Endothelial cell (in vitro differentiated cells): ENCODE measurements at regions not wholly inside any gene's neighbourhood (a gene's known extent, or its start where the extent isn't known, plus 50 kb on each side); places are given as distances from the start of the nearest gene placed in this dataset.

Source experiments
- DNase-seq: peaks from one replicate; pipeline ENCODE4 v3.0.0; 2021; ENCODE audit warnings: low spot score
- H3K27ac Mint-ChIP-seq: one replicate; pipeline ENCODE4 v1.8.0; 2021; ENCODE audit warnings: mixed read lengths, inconsistent platforms; ENCODE audit not compliant: unreplicated experiment
- H3K27me3 Mint-ChIP-seq: one replicate; pipeline ENCODE4 v1.8.0; 2021; ENCODE audit warnings: mild to moderate bottlenecking, moderate library complexity, mixed read lengths, inconsistent platforms; ENCODE audit not compliant: unreplicated experiment
- H3K36me3 Mint-ChIP-seq: one replicate; pipeline ENCODE4 v1.8.0; 2021; ENCODE audit warnings: mild to moderate bottlenecking, low read depth, mixed read lengths, inconsistent platforms; ENCODE audit not compliant: unreplicated experiment
- H3K4me1 Mint-ChIP-seq: one replicate; pipeline ENCODE4 v1.8.0; 2021; ENCODE audit warnings: mild to moderate bottlenecking, mixed read lengths, inconsistent platforms; ENCODE audit not compliant: unreplicated experiment
- H3K4me3 Mint-ChIP-seq: one replicate; pipeline ENCODE4 v1.8.0; 2021; ENCODE audit warnings: mild to moderate bottlenecking, mixed read lengths, inconsistent platforms; ENCODE audit not compliant: unreplicated experiment
- H3K9me3 Mint-ChIP-seq: one replicate; pipeline ENCODE4 v1.8.0; 2021; ENCODE audit warnings: mixed read lengths, inconsistent platforms; ENCODE audit not compliant: unreplicated experiment
- TF ChIP-seq, protein P1 (sequence below): fragments of 200-600 bp; sonication (generic); IDR thresholded peaks from one replicate; pipeline ENCODE4 v1.5.0; 2021; ENCODE audit warnings: antibody characterized with exemption; ENCODE audit not compliant: unreplicated experiment

GRCh38 chr12:111298582-111299436 lies 70.1 kb downstream of the PHETA1 start:
- H3K4me3 Mint-ChIP-seq, result no peak overlapping the region
- peaks cover 7% of the 10 kb centered on the region for H3K27me3 Mint-ChIP-seq
- no peaks in the 10 kb centered on the region for H3K4me1 Mint-ChIP-seq
- DNase-seq, result peak; percentile 83
- no peaks in the 10 kb centered on the region for H3K36me3 Mint-ChIP-seq
- TF ChIP-seq, protein P1, sequence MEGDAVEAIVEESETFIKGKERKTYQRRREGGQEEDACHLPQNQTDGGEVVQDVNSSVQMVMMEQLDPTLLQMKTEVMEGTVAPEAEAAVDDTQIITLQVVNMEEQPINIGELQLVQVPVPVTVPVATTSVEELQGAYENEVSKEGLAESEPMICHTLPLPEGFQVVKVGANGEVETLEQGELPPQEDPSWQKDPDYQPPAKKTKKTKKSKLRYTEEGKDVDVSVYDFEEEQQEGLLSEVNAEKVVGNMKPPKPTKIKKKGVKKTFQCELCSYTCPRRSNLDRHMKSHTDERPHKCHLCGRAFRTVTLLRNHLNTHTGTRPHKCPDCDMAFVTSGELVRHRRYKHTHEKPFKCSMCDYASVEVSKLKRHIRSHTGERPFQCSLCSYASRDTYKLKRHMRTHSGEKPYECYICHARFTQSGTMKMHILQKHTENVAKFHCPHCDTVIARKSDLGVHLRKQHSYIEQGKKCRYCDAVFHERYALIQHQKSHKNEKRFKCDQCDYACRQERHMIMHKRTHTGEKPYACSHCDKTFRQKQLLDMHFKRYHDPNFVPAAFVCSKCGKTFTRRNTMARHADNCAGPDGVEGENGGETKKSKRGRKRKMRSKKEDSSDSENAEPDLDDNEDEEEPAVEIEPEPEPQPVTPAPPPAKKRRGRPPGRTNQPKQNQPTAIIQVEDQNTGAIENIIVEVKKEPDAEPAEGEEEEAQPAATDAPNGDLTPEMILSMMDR, result peak; percentile 87
- H3K9me3 Mint-ChIP-seq, result no peaks in the 10 kb centered on the region
- H3K27ac Mint-ChIP-seq, result no peak overlapping the region

DNA sequence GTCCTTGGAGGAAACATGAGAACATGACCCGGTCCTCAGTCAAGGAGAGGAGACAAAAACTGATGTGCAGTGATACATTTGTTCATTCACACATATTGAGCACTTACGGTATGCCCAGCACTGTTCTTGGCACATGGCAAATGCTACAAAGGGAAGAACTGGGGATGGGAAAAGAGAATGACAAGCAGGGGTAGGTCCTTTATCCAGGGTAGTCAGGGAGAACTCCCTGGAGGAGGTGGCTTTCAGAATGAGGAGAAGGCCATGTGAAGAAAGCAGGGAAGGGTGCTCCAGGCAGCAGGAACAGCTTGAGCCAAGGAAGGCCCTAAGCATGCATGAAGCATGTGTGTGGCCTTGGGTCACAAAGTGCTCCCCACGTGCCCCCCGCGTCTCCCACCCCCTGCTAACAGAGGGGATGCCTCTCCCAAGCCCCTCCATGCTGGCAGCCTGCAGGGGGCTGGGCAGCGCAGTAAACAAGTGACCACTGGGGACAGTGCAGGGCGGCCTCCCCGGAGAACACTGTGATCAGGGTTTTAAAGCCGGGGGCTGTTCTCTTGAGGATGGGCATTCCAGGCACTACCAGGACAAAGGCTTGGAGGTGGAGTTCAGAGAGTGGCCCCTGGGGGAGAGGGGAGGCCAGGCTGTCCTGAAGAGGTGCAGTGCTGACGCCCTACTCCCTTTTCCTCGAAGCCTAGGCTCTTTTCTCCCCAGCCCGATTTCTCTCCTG lies 71.0 kb downstream of the PHETA1 start:
- no peaks in the 10 kb centered on the region for H3K36me3 Mint-ChIP-seq
- no peak overlapping the region for H3K27ac Mint-ChIP-seq
- peak; percentile 31 for DNase-seq
- H3K4me1 Mint-ChIP-seq, result no peaks in the 10 kb centered on the region
- no peak overlapping the region for H3K4me3 Mint-ChIP-seq
- H3K9me3 Mint-ChIP-seq, result no peaks in the 10 kb centered on the region
- TF ChIP-seq, protein P1, result no peak
- H3K27me3 Mint-ChIP-seq, result peaks cover 7% of the 10 kb centered on the region

DNA sequence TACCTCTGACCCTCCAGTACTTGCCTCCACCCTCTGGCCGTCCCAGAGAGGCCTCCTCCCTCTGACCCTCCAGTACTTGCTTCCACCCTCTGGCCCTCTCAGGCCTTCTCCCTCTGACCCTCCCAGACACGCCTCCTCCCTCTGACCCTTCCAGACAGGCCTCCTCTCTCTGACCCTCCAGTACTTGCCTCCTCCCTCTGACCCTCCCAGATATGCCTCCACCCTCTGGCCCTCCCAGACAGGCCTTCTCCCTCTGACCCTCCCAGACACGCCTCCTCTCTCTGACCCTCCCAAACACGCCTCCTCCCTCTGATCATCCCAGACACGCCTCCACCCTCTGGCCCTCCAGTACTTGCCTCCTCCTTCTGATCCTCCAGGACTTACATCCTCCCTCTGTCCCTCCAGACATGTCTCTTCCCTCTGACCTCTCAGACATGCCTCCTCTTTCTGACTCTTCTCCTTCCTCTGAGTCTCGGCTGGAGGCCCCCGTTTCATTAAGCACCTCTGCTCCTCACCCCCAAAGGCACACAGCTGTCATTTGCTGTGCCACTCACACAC lies 71.9 kb downstream of the PHETA1 start:
- no peak for DNase-seq
- H3K9me3 Mint-ChIP-seq, result no peaks in the 10 kb centered on the region
- H3K27me3 Mint-ChIP-seq, result peaks cover 9% of the 10 kb centered on the region
- no peak overlapping the region for H3K27ac Mint-ChIP-seq
- no peak overlapping the region for H3K4me3 Mint-ChIP-seq
- no peaks in the 10 kb centered on the region for H3K36me3 Mint-ChIP-seq
- TF ChIP-seq, protein P1, result no peak
- no peaks in the 10 kb centered on the region for H3K4me1 Mint-ChIP-seq

- no peaks in the 10 kb centered on the region for H3K4me1 Mint-ChIP-seq
- no peak overlapping the region for H3K4me3 Mint-ChIP-seq
- no peak overlapping the region for H3K27ac Mint-ChIP-seq
- TF ChIP-seq, protein P1, result no peak
- peaks cover 5% of the 10 kb centered on the region for H3K36me3 Mint-ChIP-seq
- no peaks in the 10 kb centered on the region for H3K9me3 Mint-ChIP-seq
- H3K27me3 Mint-ChIP-seq, result peaks cover 9% of the 10 kb centered on the region
- DNase-seq, result no peak
These were observed 73.7 kb downstream of the PHETA1 start for GRCh38 chr12:111295176-111295575.
